ENCODE measurements at regions not wholly inside any gene's neighbourhood (a gene's known extent, or its start where the extent isn't known, plus 50 kb on each side); places are given as distances from the start of the nearest gene placed in this dataset.
"Not testable (repeated sequence)": the region's sequence is repeated elsewhere in the genome, so short reads cannot be mapped to it uniquely, and the experiment has no call there.

DNA sequence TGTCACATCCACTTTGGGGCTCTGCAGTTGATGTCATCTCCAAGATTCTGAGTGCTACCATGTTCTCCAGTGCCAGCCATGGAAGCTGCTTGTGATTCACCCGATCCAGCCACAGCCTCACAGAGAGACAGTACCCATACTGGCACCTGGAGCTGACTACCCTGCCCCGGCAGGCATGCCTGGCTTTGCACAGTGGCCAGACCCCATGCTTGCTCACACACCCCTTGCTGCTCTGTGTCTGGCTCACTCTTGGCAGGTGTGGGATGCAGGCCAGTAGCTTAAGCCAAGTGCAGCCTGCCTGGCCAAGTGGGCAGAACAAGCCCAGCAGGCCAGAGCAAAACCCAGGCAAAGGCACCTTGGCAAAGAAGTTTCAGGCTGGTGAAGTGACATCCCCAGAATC lies 828.4 kb upstream of the VRK2 start:
- H3K27me3 ChIP-seq, result no peaks in the 10 kb centered on the region
- no peak overlapping the region for H3K27ac ChIP-seq
- TF ChIP-seq, protein P1, sequence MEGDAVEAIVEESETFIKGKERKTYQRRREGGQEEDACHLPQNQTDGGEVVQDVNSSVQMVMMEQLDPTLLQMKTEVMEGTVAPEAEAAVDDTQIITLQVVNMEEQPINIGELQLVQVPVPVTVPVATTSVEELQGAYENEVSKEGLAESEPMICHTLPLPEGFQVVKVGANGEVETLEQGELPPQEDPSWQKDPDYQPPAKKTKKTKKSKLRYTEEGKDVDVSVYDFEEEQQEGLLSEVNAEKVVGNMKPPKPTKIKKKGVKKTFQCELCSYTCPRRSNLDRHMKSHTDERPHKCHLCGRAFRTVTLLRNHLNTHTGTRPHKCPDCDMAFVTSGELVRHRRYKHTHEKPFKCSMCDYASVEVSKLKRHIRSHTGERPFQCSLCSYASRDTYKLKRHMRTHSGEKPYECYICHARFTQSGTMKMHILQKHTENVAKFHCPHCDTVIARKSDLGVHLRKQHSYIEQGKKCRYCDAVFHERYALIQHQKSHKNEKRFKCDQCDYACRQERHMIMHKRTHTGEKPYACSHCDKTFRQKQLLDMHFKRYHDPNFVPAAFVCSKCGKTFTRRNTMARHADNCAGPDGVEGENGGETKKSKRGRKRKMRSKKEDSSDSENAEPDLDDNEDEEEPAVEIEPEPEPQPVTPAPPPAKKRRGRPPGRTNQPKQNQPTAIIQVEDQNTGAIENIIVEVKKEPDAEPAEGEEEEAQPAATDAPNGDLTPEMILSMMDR (IDR thresholded peaks at IDR 0.05), result no peak
- H3K36me3 ChIP-seq, result no peaks in the 10 kb centered on the region
- H3K4me3 ChIP-seq (ENCODE audit: low read depth in 1 of 2, low read length in 1 of 2), result no peak overlapping the region
- H3K9me3 ChIP-seq, result no peaks in the 10 kb centered on the region
- H3K4me1 ChIP-seq (ENCODE audit: control insufficient read depth in 1 of 2, insufficient read depth in 1 of 2, low read depth in 1 of 2, low read length in 1 of 2), result no peaks in the 10 kb centered on the region

DNA sequence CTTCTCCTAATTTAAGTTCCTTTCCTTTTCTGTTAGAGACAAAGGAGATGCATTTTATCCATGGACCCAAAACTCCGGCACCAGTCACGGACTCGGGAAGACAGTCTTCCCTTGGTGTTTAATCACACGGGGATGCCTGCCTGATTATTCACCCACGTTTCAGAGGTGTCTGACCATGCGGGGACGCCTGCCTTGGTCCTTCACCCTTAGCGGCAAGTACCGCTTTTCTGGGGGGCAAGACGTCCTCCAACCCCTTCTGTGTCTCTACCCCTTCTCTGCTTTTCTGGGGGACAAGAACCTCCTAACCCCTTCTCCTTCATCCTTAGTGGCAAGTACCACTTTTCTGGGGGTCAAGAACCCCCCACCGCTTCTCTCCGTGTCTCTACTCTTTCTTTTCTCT lies 816.9 kb upstream of the VRK2 start:
- H3K9me3 ChIP-seq; H3K4me3 ChIP-seq (ENCODE audit: low read depth in 1 of 2, low read length in 1 of 2); H3K36me3 ChIP-seq: not testable (repeated sequence)

DNA sequence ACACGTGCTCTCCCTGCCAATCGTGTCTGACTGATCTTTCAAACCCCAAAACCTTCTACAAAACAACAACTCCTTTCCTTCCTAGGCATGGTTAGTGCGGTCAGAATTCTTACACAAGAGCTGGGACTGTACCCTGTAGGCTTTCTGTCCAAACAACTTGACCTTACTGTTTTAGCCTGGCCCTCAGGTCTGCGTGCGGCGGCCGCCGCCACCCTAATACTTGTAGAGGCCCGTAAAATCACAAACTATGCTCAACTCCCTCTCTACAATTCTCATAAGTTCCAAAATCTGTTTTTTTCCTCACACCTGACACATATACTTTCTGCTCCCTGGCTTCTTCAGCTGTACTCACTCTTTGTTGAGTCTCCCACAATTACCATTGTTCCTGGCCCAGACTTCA lies 814.3 kb upstream of the VRK2 start:
- not testable (repeated sequence) for H3K36me3 ChIP-seq; H3K4me1 ChIP-seq (ENCODE audit: control insufficient read depth in 1 of 2, insufficient read depth in 1 of 2, low read depth in 1 of 2, low read length in 1 of 2); H3K9me3 ChIP-seq; H3K4me3 ChIP-seq (ENCODE audit: low read depth in 1 of 2, low read length in 1 of 2); H3K27me3 ChIP-seq; H3K27ac ChIP-seq

More for the DNA sequence above, 816.9 kb upstream of the VRK2 start:
- H3K4me1 ChIP-seq (ENCODE audit: control insufficient read depth in 1 of 2, insufficient read depth in 1 of 2, low read depth in 1 of 2, low read length in 1 of 2); H3K27me3 ChIP-seq; H3K27ac ChIP-seq: not testable (repeated sequence)

DNA sequence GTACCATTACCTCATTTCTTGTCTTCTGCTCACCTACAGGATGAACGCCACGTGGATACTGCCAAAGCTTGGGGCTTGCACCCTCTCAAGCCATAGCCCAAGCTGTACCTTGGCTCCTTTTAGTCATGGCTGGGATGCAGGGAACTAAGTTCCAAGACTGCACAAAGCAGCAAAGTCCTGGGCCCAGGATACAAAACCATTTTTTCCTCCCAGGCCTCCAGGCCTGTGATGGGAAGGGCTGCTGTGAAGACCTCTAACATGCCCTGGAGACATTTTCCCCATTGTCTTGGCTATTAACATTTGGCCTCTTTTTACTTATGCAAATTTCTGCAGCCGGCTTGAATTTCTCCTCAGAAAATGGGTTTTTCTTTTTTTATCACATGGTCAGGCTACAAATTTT lies 795.1 kb upstream of the VRK2 start:
- H3K27me3 ChIP-seq; H3K4me3 ChIP-seq (ENCODE audit: low read depth in 1 of 2, low read length in 1 of 2); H3K36me3 ChIP-seq; H3K27ac ChIP-seq; H3K9me3 ChIP-seq; H3K4me1 ChIP-seq (ENCODE audit: control insufficient read depth in 1 of 2, insufficient read depth in 1 of 2, low read depth in 1 of 2, low read length in 1 of 2): not testable (repeated sequence)

DNA sequence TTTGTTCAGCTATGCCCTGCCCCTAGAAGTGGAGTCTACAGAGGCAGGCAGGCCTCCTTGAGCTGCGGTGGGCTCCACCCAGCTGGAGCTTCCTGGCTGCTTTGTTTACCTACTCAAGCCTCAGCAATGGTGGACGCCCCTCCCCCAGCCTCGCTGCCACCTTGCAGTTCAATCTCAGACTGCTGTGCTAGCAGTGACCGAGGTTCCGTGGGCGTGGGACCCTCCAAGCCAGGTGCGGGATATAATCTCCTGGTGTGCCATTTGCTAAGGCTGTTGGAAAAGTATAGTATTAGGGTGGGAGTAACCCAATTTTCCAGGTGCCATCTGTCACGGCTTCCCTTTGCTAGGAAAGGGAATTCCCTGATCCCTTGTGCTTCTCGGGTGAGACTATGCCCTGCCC lies 770.2 kb upstream of the VRK2 start:
- H3K4me1 ChIP-seq (ENCODE audit: control insufficient read depth in 1 of 2, insufficient read depth in 1 of 2, low read depth in 1 of 2, low read length in 1 of 2); H3K9me3 ChIP-seq; H3K27me3 ChIP-seq; H3K4me3 ChIP-seq (ENCODE audit: low read depth in 1 of 2, low read length in 1 of 2); H3K27ac ChIP-seq; H3K36me3 ChIP-seq: not testable (repeated sequence)

DNA sequence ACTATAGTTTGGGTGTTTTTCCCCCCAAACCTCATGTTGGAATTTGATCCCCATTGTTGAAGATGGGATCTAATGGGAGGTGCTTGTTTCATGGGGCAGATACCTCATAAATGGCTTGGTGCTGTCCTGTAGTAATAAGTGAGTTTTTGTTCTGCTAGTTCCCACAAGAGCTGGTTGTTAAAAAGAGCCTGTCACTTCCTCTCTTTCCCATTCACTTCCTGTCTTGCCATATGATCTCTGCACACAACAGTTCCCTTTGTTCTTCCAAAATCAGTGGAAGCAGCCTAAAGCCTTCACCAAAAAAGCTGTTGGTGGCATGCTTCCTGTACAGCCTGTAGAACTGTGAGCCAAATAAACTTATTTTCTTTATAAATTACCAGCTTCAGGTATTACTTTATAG lies 768.2 kb upstream of the VRK2 start:
- no peak overlapping the region for H3K4me3 ChIP-seq (ENCODE audit: low read depth in 1 of 2, low read length in 1 of 2)
- H3K27ac ChIP-seq, result no peak overlapping the region
- TF ChIP-seq, protein P1 (IDR thresholded peaks at IDR 0.05), result no peak

DNA sequence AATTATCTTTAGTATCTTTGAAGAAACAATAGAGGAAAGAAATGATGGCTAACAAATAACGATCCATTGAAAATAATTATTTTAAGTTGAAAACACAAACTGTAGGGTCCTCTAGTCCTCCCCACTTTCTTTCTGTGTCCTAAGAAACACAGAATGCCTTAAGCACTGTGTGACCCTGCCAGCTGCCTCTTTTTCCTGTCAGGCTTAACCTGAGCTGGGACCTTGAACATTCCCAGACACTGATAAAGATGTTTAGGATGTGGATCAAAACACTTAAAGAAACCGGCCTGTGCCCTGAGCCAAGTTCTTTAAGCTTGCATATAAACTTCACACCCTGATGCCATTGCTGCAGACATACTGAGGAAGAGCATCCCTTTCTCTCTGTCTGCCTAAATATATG lies 755.4 kb upstream of the VRK2 start:
- TF ChIP-seq, protein P1 (IDR thresholded peaks at IDR 0.05), result no peak

More for the DNA sequence above, 768.2 kb upstream of the VRK2 start:
- H3K9me3 ChIP-seq, result peaks cover 7% of the 10 kb centered on the region
- H3K27me3 ChIP-seq, result no peaks in the 10 kb centered on the region
- no peaks in the 10 kb centered on the region for H3K4me1 ChIP-seq (ENCODE audit: control insufficient read depth in 1 of 2, insufficient read depth in 1 of 2, low read depth in 1 of 2, low read length in 1 of 2)
- no peaks in the 10 kb centered on the region for H3K36me3 ChIP-seq

More for the DNA sequence above, 755.4 kb upstream of the VRK2 start:
- Histone ChIP-seq H3K4me1 (ENCODE audit: control insufficient read depth in 1 of 2, insufficient read depth in 1 of 2, low read depth in 1 of 2, low read length in 1 of 2) (no peaks in the 10 kb centered on the region), H3K4me3 (ENCODE audit: low read depth in 1 of 2, low read length in 1 of 2) (no peak overlapping the region), H3K9me3 (no peaks in the 10 kb centered on the region), H3K27ac (no peak overlapping the region), H3K36me3 (no peaks in the 10 kb centered on the region), H3K27me3 (no peaks in the 10 kb centered on the region)

Measured in neutrophil (primary cell).